ENCODE measurements at regions not wholly inside any gene's neighbourhood (a gene's known extent, or its start where the extent isn't known, plus 50 kb on each side); places are given as distances from the start of the nearest gene placed in this dataset.

DNA sequence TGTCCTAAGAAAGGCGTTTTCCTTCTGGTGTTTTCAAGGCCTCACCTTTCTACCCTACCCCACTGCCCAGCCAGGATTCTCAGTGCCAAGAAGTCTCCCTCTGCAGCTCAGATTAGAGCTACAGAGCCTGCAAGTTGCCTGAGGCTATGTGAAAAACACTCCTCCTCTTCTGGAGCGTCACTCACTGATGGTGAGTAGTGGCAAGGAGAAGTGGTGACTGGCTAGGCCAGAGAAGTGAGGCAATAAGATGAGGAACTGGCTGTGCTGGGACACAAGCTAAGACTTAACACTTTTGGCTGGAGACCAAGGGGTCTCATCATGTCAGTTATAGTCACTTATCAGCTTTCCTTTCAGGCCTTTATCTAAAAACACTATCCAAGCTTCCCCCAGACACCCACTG, 86.7 kb upstream of the PRKAR2B start:
- peak; percentile 72 for DNase-seq

DNA sequence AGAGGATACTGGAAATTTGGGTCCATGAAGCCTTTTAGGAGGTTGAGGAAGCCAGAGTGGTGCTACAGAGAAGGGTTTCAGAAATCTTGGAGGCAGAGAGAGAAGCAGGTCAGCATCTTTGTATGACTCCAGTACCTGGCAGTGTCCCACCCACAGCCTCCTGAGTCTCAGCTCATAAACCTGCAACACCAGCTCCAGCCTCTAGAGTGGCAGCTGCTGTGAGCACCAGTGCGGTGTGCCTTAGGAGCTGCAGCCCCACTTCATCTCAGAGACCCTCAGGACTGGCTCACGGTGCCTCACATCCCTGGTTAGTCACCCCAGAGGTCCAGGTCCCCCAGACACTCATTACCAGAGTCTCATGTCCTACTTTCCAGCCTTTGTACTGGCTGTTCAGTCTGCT, 84.8 kb upstream of the PRKAR2B start:
- DNase-seq, result peak; percentile 50

DNA sequence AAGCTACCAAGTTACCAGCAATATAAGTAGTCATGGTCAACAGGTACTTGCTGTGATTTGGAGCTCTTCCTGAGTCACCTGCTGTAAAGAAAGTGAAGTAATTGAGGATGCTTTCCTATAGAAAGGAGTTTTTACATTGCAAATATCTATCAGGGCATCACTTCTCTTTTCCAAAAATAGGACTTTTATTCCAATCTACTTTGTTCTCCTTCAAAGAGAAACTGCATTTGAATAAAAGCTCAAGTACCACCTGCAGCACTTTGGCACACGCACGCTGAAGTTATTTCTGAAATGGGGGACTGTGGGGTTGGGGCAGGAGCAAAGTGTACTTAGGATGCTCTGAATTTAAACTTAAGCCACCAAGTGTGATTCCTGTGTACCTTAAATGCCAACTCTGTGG, 81.8 kb upstream of the PRKAR2B start:
- no peak for DNase-seq

DNA sequence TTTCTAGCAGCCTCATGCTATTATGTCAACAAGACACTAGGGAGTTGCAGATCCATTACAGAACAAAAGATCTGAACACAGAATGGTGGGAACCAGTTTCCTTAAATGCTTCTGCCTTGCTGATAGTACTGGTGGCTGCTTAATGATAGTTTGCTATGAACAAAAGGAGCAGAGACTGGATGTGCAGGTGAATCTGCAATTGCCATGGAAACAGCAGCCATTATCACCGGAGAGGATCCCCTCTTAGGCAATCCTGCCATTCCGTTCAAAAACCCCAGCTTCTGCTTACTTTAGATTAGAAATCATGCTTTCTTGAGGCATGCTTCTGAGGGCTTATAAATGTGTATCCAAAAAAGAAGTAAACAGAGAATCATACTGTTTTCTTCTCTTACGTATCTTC, 80.0 kb upstream of the PRKAR2B start:
- peak; percentile 63 for DNase-seq

DNA sequence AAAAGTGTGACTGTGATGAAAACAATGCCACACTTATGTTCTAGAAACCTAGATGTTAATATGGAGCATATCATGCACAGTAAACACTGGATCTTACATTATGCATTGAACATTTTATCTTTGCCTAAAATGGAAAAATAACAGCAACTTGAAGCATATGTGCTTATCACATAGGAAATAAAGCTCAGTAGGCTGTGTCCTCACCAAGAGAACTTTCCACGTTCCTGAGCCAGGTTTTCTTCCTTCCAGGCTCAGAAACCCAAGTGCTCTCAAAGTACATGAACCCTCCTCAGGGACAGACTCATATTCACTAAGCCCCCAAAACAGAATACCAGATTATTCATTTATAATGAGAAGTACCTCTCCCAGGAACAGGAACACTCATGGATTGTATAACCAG, 79.4 kb upstream of the PRKAR2B start:
- DNase-seq, result no peak

DNA sequence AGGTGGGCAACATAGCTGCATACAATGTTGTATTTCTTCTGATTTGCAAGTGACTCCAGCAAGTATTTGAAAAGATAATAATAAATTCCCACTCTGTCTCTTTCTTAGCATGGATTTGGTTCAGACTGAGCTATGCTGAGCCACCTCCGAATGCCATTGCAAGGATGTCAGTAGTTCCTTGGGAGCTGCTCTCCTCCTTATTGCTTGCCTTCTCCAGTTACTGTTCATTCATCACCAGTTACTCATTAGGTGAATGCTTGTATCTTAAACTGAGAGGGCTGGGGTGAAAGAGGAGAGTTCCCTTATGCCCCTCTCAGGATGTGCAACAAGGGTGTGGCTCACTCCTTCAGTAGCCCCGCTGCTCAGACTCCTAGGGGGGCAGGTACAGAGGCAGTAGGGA, 78.4 kb upstream of the PRKAR2B start:
- no peak for DNase-seq

DNA sequence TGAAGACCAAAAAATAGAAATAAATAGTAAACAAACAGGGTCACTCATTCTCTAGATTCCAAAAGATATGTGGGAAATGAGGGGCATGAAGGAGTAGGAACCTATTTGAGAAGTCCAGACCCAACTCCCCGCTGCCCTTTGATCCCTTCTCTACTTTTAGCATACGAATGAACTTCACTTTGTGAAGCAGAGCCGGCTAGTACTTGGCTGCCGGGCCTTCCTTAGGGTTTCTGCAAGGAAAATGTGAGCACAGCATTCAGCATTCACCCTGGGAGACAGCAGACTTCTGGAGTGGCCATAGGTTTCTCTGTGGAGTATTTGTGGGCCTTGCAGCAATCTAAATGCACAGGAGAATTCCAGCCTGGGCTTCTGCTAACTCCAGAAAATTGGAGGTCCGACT, 76.3 kb upstream of the PRKAR2B start:
- DNase-seq, result no peak

DNA sequence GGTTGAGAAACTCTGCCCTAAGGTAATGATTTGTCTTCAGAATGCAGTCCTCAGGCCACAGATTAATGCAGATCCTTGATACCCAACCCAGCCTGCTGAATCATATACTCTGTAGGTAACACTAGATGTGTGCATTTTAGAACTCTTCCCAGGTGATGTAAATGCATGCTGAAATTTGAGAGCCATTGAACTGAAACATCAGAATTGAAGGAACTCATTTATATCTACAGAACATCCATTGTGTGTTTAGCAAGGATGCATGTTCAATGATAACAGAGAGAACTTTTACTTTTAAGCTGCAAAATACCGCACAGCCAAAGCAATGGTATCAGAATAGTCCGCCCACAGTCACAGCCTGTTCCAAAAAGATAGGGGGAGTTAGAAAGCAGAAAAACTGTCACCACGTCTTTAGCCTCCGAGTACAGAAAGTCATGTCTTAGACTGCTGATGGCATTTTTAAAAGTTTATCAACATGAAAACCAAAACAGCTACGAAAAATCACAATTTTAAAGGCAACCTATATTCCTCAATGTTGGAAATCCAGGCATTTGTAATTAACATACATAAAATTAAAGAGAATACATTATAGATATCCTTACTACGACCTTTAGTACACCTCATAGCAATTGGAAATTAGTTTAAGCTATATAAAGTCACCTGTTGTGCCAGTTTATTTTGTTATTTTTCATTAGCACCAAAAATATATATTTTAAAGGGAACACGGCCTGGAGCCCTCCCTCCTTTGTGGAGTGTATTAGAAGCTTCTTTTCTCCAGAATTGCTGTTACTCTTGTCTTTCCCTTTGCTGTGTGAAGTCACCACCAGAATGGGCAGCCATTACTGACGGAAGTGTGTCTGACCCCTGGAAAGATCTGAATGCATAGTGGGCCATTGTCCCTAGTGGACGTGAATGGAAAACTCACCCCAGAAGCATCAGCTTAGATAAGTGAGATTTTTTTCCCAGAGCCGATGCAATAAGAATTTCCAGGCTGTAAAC, 65.8 kb upstream of the PRKAR2B start:
- DNase-seq, result peak; percentile 97

DNA sequence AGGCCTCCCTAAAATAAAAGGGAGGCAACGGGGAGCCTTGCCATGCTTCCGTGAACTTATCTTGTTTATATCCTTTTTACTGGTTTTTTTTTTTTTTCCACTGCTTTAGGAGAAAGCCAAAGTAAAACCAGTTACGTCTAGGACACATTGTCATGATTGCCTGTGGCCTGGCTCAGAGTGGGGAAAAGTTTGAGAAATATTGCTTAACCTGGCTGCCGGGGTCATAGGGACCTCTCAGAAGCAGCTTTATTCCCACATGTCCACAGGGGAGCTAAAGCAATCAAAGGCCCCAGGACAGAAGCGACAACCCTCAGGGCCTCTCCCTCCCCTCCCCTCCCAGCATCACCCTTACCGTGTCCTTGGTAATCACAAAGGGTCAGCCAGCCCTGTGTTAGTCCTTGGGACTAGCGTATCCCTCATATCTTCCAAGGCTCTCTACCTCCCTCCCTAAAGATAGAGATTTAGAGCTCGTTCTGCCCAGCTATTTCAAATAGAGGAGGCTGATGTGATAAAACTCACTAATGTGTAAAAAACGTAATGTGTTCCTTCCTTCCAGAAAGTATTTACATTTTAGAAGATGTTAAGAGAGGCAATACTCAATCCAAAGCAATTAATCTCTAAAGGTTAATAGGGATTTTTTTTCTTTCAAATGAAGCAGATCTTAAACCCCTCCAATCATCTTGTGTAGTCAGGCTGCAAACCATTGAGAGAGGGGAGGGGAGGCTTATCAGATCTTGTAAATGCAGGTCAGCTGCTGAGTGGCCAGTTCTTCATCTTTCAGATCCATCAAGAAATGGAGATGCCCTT, 64.8 kb upstream of the PRKAR2B start:
- DNase-seq, result no peak

DNA sequence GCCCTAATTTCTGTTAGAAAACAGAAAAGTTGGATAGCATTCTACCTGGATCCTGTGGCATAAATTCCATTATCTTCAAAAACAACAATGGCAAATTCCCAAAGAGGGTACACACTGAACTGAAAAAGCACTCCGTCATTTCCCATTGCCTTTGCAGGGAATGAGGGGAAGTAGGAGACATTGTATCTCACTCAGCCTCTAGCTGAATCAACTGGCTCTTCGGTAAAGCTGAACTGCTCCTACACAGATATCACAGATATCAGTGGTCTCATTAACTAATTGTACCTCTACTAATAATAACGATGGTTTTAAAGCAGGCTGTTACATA, 64.2 kb upstream of the PRKAR2B start:
- no peak for DNase-seq

DNA sequence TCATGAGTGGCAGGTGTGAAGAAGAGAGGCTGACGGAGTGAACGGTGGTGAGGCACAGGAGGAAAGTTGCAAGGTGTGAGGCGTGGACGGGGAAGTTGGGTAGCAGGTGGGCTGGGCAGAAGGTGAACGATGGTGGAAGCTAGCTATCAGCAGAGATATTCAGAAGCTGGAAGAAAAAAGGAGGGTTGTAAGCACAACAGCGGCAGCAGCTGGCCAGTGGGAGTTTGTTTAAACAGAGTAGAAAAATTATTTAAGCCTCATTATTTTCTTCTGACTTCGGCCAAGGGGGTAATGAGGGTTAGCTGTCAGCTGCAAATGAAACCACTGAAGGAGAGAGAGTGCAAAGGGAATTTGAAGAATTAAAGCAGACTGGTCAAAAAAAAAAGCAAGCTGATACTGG, 62.1 kb upstream of the PRKAR2B start:
- no peak for DNase-seq

DNA sequence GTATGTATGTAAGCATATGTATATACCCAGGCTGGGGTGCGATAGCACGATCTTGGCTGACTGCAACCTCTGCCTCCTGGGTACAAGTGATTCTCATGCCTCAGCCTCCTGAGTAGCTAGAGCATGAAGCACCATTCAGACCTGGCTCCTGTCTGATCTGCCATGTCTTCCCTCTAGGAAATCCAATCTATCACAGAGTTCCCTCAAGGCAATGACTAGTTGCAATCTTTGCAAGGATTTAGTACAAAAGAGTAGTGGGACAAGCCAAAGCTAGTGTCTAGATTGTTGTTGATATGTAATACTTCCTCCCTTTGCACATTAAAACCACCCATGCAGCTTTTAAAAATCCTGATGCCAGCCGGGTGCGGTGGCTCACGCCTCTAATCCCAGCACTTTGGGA, 60.5 kb upstream of the PRKAR2B start:
- no peak for DNase-seq

DNA sequence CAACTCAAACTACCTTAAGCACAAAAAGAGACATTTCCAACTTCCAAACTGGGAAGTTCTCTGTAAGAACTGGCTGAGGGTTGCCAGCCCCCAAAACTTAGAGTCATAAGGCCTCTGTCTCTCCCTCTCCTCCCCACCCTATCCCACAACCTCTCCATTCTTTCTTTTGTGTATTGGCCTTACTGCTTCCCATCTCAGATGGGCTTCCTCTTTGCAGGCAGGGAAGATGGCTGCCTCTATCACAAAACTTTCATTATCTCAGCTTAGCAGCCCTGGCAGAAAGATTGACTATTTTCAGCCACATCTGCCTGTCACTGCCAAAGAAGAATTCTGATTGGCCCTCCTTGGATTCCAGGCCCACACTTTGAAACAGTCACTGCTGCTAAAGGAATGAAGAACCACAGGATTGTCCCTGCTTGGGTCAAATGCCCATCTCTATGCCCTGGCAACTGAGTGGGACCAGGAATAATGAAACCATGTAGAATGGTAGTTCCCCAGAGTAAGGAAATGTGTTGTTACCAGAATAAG, 58.0 kb upstream of the PRKAR2B start:
- peak; percentile 93 for DNase-seq

DNA sequence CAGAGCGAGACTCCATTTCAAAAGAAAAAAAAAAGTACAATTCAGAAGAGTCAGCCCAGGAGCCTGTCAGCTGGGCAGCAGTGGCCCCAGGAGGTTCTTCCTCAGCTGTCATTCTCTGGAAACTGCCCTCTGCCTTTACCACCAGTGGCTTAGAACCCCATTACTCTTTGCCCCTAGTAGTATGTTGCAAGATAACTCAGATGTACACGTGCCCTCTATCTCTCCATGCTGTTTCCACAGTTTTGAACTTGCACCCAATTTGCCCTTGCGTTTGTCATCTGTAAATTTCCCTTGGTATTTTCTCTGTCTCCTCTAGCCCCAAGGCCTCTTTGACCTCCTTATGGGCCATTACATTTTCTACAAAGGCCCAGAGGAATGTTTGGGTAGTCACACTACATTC, 56.7 kb upstream of the PRKAR2B start:
- DNase-seq, result no peak

DNA sequence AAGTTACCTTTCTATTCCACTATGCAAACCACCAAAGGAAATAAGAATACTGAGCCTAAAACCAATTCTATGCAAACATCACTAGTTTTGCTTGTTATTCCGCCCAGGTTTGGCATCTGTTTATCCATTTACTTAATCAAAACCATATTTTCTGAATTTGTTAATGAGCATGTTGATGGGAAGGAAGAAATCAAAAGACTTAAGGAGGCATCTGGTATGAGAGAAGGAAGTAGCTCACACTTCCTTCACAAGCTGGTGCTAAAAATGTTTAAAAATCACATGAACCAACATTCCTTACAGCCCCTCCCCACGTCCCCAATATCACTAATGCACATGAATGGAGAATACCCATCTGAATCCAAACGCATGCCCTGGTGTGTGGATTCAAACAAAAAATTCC, 52.0 kb upstream of the PRKAR2B start:
- DNase-seq, result no peak

All from hematopoietic multipotent progenitor cell treated with erythropoietin and hydrocortisone succinate and interleukin-3 and kit ligand, for 4 days (in vitro differentiated cells).